PC-3 (cell line): ENCODE measurements at regions not wholly inside any gene's neighbourhood (a gene's known extent, or its start where the extent isn't known, plus 50 kb on each side); places are given as distances from the start of the nearest gene placed in this dataset.

Experiments
- ATAC-seq: fragments of 200-7000 bp; cut with Tn5 transposase; 2 replicates; pipeline ENCODE4 v1.9.1; 2020; ENCODE audit warnings: mild to moderate bottlenecking, moderate library complexity
- BruUV-seq: library from RNA; stranded (reverse); fragments of 400-500 nt; replicated peaks from 2 replicates; lab custom pipeline; 2021; lab: Mats Ljungman, UMichigan
- CTCF ChIA-PET: fragments of 300-600 bp; sonication (Branson Sonifier 250); formaldehyde crosslinking; loops from one replicate; lab custom pipeline; 2022; ENCODE audit warnings: antibody characterized with exemption; lab: Charles Lee
- POLR2A ChIA-PET: fragments of 300-600 bp; sonication (Branson Sonifier 250); formaldehyde crosslinking; loops from one replicate; lab custom pipeline; 2022; ENCODE audit warnings: antibody characterized with exemption; ENCODE audit not compliant: unreplicated experiment; lab: Charles Lee
- DNase-seq: peaks from one replicate; pipeline ENCODE4 v3.0.0-alpha.2; 2015
- H2AFZ ChIP-seq: fragments of 300-600 bp; sonication (generic); 2 replicates; pipeline ENCODE4 v1.6.0; 2016; ENCODE audit warnings: antibody characterized with exemption, low read length
- H3F3A ChIP-seq: fragments of 300-600 bp; sonication (generic); one replicate; pipeline ENCODE4 v1.6.0; 2017; ENCODE audit warnings: antibody characterized with exemption, low read length, control low read depth, mild to moderate bottlenecking; ENCODE audit not compliant: unreplicated experiment
- H3K27ac ChIP-seq: fragments of 300-600 bp; sonication (generic); 2 replicates; pipeline ENCODE4 v1.5.1; 2016; ENCODE audit warnings: mild to moderate bottlenecking, low read length
- H3K27me3 ChIP-seq: fragments of 300-600 bp; sonication (generic); 2 replicates; pipeline ENCODE4 v1.6.1; 2016; ENCODE audit warnings: low read length, mixed read lengths
- H3K36me3 ChIP-seq: fragments of 300-600 bp; sonication (generic); 2 replicates; pipeline ENCODE4 v1.6.1; 2016; ENCODE audit warnings: low read depth, mixed run types, low read length, mixed read lengths
- H3K4me1 ChIP-seq: fragments of 300-600 bp; sonication (generic); 2 replicates; pipeline ENCODE4 v1.5.1; 2016; ENCODE audit warnings: low read length; ENCODE audit not compliant: insufficient read depth
- H3K4me2 ChIP-seq: fragments of 300-600 bp; sonication (generic); 2 replicates; pipeline ENCODE4 v1.6.0; 2016; ENCODE audit warnings: low read length
- H3K4me3 ChIP-seq: fragments of 300-600 bp; sonication (generic); 2 replicates; pipeline ENCODE4 v1.5.1; 2016; ENCODE audit warnings: mild to moderate bottlenecking, low read length, mixed read lengths
- H3K79me2 ChIP-seq: fragments of 300-600 bp; sonication (generic); 2 replicates; pipeline ENCODE4 v1.6.1; 2017; ENCODE audit warnings: low read length, mixed read lengths
- H3K9ac ChIP-seq: fragments of 300-600 bp; sonication (generic); 2 replicates; pipeline ENCODE4 v1.6.0; 2016; ENCODE audit warnings: mild to moderate bottlenecking, low read length
- H3K9me2 ChIP-seq: fragments of 300-600 bp; sonication (generic); replicated peaks from 2 replicates; pipeline ENCODE4 v1.6.1; 2016; ENCODE audit warnings: mixed run types, low read length, mixed read lengths
- H3K9me3 ChIP-seq: fragments of 300-600 bp; sonication (generic); 2 replicates; pipeline ENCODE4 v1.6.1; 2016; ENCODE audit warnings: low read length, mixed read lengths
- H4K20me1 ChIP-seq: fragments of 300-600 bp; sonication (generic); 2 replicates; pipeline ENCODE4 v1.6.1; 2016; ENCODE audit warnings: low read length, mixed read lengths
- CTCF ChIP-seq: fragments of 300-600 bp; sonication (generic); conservative IDR thresholded peaks from 2 replicates; pipeline ENCODE4 v1.5.1; 2017; ENCODE audit warnings: antibody characterized with exemption, low read depth, mild to moderate bottlenecking, low read length
- EZH2 ChIP-seq: fragments of 300-600 bp; sonication (generic); IDR thresholded peaks from one replicate; pipeline ENCODE4 v1.6.1; 2017; ENCODE audit warnings: antibody characterized with exemption, mild to moderate bottlenecking, low read length; ENCODE audit not compliant: unreplicated experiment
- EZH2phosphoT487 ChIP-seq: fragments of 300-600 bp; sonication (generic); IDR thresholded peaks from 2 replicates; pipeline ENCODE4 v1.6.1; 2018; ENCODE audit warnings: mild to moderate bottlenecking, antibody characterized with exemption, low read length, borderline replicate concordance
- intact Hi-C: fragments of 100-400 bp; cut with micrococcal nuclease; formaldehyde crosslinking; loops from 2 replicates; pipeline ENCODE4 v1.9.0; 2023

GRCh38 chr20:55685425-55685824, 319.9 kb downstream of the CBLN4 start:
- no peak overlapping the region for H3K9ac ChIP-seq
- no peak overlapping the region for H2AFZ ChIP-seq
- H3K4me1 ChIP-seq = no peaks in the 10 kb centered on the region
- H3K27ac ChIP-seq = no peak overlapping the region
- no TSS peak for BruUV-seq
- H3F3A ChIP-seq = no peaks in the 10 kb centered on the region
- H3K4me3 ChIP-seq = no peak overlapping the region
- ChIA-PET POLR2A (no interaction called here), CTCF (no interaction called here)
- no peaks in the 10 kb centered on the region for H3K27me3 ChIP-seq
- no peak for DNase-seq
- H3K9me2 ChIP-seq = no peaks in the 10 kb centered on the region
- H3K9me3 ChIP-seq = peaks cover 35% of the 10 kb centered on the region
- intact Hi-C loops = no loop called here
- no peaks in the 10 kb centered on the region for H4K20me1 ChIP-seq
- no peak for ATAC-seq
- H3K79me2 ChIP-seq = no peaks in the 10 kb centered on the region
- no peaks in the 10 kb centered on the region for H3K36me3 ChIP-seq
- TF ChIP-seq EZH2phosphoT487 = no peak
- TF ChIP-seq CTCF = no peak
- no peak for TF ChIP-seq EZH2
- H3K4me2 ChIP-seq = no peak overlapping the region

DNA sequence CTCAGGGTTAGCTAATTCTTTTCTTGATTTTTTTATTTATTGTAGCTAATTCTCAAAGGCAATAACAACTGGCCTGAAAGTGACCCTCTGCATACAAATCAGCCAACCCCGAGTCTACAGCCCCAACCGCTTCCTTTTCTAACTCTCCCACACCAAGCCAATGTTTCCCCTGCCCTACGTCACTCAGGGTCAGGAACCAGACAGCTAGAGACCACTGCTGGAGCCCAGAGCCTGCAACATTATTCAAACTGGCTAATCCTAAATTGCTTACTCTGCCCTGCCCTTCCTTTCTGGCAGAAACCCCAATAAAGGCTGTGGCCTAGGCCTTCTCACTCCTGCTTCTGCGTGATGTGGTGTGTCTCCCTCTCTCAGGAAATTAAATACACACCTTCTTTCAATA, 320.7 kb downstream of the CBLN4 start:
- H3K9me3 ChIP-seq = peaks cover 35% of the 10 kb centered on the region
- no peaks in the 10 kb centered on the region for H3K79me2 ChIP-seq
- no peaks in the 10 kb centered on the region for H4K20me1 ChIP-seq
- H3F3A ChIP-seq = no peaks in the 10 kb centered on the region
- H3K4me1 ChIP-seq = no peaks in the 10 kb centered on the region
- CTCF ChIA-PET = no interaction called here
- H3K36me3 ChIP-seq = no peaks in the 10 kb centered on the region
- no peak overlapping the region for H3K9ac ChIP-seq
- intact Hi-C loops = no loop called here
- no peak for DNase-seq
- POLR2A ChIA-PET = no interaction called here
- ATAC-seq = no peak
- H3K27me3 ChIP-seq = no peaks in the 10 kb centered on the region
- H3K9me2 ChIP-seq = no peaks in the 10 kb centered on the region
- BruUV-seq = no TSS peak
- no peak overlapping the region for H3K27ac ChIP-seq
- no peak for TF ChIP-seq EZH2phosphoT487
- TF ChIP-seq EZH2 = no peak
- TF ChIP-seq CTCF = no peak
- H2AFZ ChIP-seq = no peak overlapping the region
- no peak overlapping the region for H3K4me3 ChIP-seq
- H3K4me2 ChIP-seq = no peak overlapping the region

- Histone ChIP-seq H3K9me3 (peaks cover 45% of the 10 kb centered on the region), H3K27ac (no peak overlapping the region), H3K4me2 (no peak overlapping the region), H3K9me2 (no peaks in the 10 kb centered on the region), H3K4me3 (no peak overlapping the region), H3K36me3 (no peaks in the 10 kb centered on the region), H3K4me1 (no peaks in the 10 kb centered on the region), H2AFZ (no peak overlapping the region), H3K9ac (no peak overlapping the region), H3F3A (no peaks in the 10 kb centered on the region), H4K20me1 (no peaks in the 10 kb centered on the region), H3K27me3 (no peaks in the 10 kb centered on the region), H3K79me2 (no peaks in the 10 kb centered on the region)
- ChIA-PET CTCF (no interaction called here), POLR2A (no interaction called here)
- DNase-seq (no peak), ATAC-seq (no peak)
- no peak for TF ChIP-seq CTCF
- TF ChIP-seq EZH2phosphoT487 = no peak
- no peak for TF ChIP-seq EZH2
- intact Hi-C loops = no loop called here
- BruUV-seq = no TSS peak
Measured at GRCh38 chr20:55678970-55679667, 326.2 kb downstream of the CBLN4 start.
